Suprapubic skin (tissue), 4 donors: ENCODE measurements at regions not wholly inside any gene's neighbourhood (a gene's known extent, or its start where the extent isn't known, plus 50 kb on each side); places are given as distances from the start of the nearest gene placed in this dataset.

Experiments
- CTCF ChIP-seq, 2 donors: fragments of 200-600 bp in 1 of 2; fragments of 450-650 bp in 1 of 2; sonication (generic) in 1 of 2; IDR thresholded peaks; one replicate each; pipeline ENCODE4 v1.5.1; 2016 to 2019; ENCODE audit warnings: antibody characterized with exemption in 2 of 2, mild to moderate bottlenecking in 1 of 2, moderate library complexity in 1 of 2
- EP300 ChIP-seq: sonication (generic); formaldehyde crosslinking; IDR thresholded peaks from one replicate; pipeline ENCODE4 v1.6.1; 2017; ENCODE audit warnings: antibody characterized with exemption
- POLR2A ChIP-seq, 2 donors: fragments of 450-650 bp; IDR thresholded peaks; one replicate each; pipeline ENCODE4 v1.6.1; 2017; ENCODE audit warnings: antibody characterized with exemption in 2 of 2, mild to moderate bottlenecking in 2 of 2, moderate library complexity in 2 of 2
- POLR2AphosphoS5 ChIP-seq, 3 donors: sonication (generic); formaldehyde crosslinking; IDR thresholded peaks; one replicate each; pipeline ENCODE4 v1.6.1; 2017; ENCODE audit warnings: antibody characterized with exemption in 3 of 3

GRCh38 chr2:36290306-36290856 lies 65.2 kb upstream of the CRIM1 start:
- TF ChIP-seq CTCF (IDR thresholded peaks at IDR 0.05) (no peak), EP300 (no peak), POLR2A (IDR thresholded peaks at IDR 0.05) (no peak), POLR2AphosphoS5 (IDR thresholded peaks at IDR 0.05) (no peak)
